K562 (cell line): ENCODE measurements at regions not wholly inside any gene's neighbourhood (a gene's known extent, or its start where the extent isn't known, plus 50 kb on each side); places are given as distances from the start of the nearest gene placed in this dataset.

Source experiments
- ATAC-seq: fragments of 200-7000 bp; cut with Tn5 transposase; 3 replicates; pipeline ENCODE4 v1.9.1; 2020; ENCODE audit warnings: moderate library complexity
- BruUV-seq: library from RNA; stranded (reverse); fragments of 400-500 nt; replicated peaks from 2 replicates; lab custom pipeline; 2021; lab: Mats Ljungman, UMichigan
- CTCF ChIA-PET: fragments of 300-600 bp; formaldehyde crosslinking; extraction: SDS; loops from one replicate; lab custom pipeline; 2021; ENCODE audit warnings: low intra/inter-chr PET ratio; lab: Yijun Ruan, JAX
- POLR2A ChIA-PET: fragments of 300-600, 350-650 bp; sonication (Branson Sonifier 250); formaldehyde crosslinking; extraction: SDS; loops from one replicate; lab custom pipeline; 2021; ENCODE audit warnings: antibody characterized with exemption, inconsistent platforms; lab: Yijun Ruan, JAX
- DNase-seq, 4 experiments: peaks; one replicate each; pipeline versions ENCODE4 v3.0.0 to v3.0.0-alpha.2; 2011 to 2018; ENCODE audit warnings: low spot score in 3 of 4, mixed read lengths in 3 of 4; ENCODE audit errors: extremely low read depth in 1 of 4
- FAIRE-seq: peaks from 2 replicates; lab custom pipeline; 2011; peaks lifted over from hg19 to GRCh38; lab: Jason Lieb, UNC
- H2AFZ ChIP-seq: 2 replicates; pipeline ENCODE4 v1.6.0; 2011; ENCODE audit warnings: low read depth, low read length, control low read depth, inconsistent platforms
- H3K27ac ChIP-seq: fragments of 200-600 bp; 3 replicates; pipeline ENCODE4 v1.8.0; 2011; ENCODE audit warnings: low read depth, mild to moderate bottlenecking, control low read depth, inconsistent platforms, low read length, moderate library complexity, mixed read lengths; ENCODE audit errors: extremely low read depth
- H3K27me3 ChIP-seq, 2 experiments: fragments of 300-600 bp in 1 of 2; 2 replicates in 1 of 2; 3 replicates in 1 of 2; pipeline versions ENCODE4 v1.6.0 to v1.8.0; 2011; ENCODE audit warnings: inconsistent platforms in 2 of 2, low read length in 2 of 2, mild to moderate bottlenecking in 1 of 2, mixed read lengths in 1 of 2, moderate library complexity in 1 of 2; ENCODE audit not compliant: control insufficient read depth in 2 of 2, insufficient read depth in 2 of 2
- H3K36me3 ChIP-seq: fragments of 300-600 bp; 3 replicates; pipeline ENCODE4 v1.8.0; 2011; ENCODE audit warnings: mild to moderate bottlenecking, low read length, inconsistent platforms; ENCODE audit not compliant: control insufficient read depth, insufficient read depth
- H3K4me1 ChIP-seq, 2 experiments: fragments of 200-600 bp in 1 of 2; replicated peaks in 1 of 2; 2 replicates in 1 of 2; 3 replicates in 1 of 2; pipeline versions ENCODE4 v1.5.1 to v1.8.0; 2011; ENCODE audit warnings: inconsistent platforms in 2 of 2, low read length in 2 of 2, mild to moderate bottlenecking in 1 of 2, mixed read lengths in 1 of 2, moderate library complexity in 1 of 2; ENCODE audit not compliant: control insufficient read depth in 2 of 2, insufficient read depth in 2 of 2
- H3K4me2 ChIP-seq: 2 replicates; pipeline ENCODE4 v1.6.1; 2011; ENCODE audit warnings: low read length, control low read depth, inconsistent platforms, mixed read lengths; ENCODE audit not compliant: insufficient read depth
- H3K4me3 ChIP-seq: fragments of 200-600 bp; sonication (generic), shearing (Covaris generic); 2 replicates; pipeline ENCODE4 v1.5.1; 2016; ENCODE audit warnings: control low read depth, inconsistent platforms
- H3K79me2 ChIP-seq: fragments of 200-600 bp; 3 replicates; pipeline ENCODE4 v1.8.0; 2011; ENCODE audit warnings: low read length, inconsistent platforms; ENCODE audit not compliant: control insufficient read depth, insufficient read depth
- H3K9ac ChIP-seq, 2 experiments: 2 replicates each; pipeline versions ENCODE4 v1.6.0 to v1.6.1; 2011; ENCODE audit warnings: low read depth in 2 of 2, low read length in 2 of 2, control low read depth in 1 of 2, inconsistent platforms in 1 of 2, mild to moderate bottlenecking in 1 of 2, mixed read lengths in 1 of 2; ENCODE audit not compliant: insufficient read depth in 1 of 2
- H3K9me1 ChIP-seq: one replicate; pipeline ENCODE4 v1.6.0; 2011; ENCODE audit warnings: inconsistent platforms, mild to moderate bottlenecking, low read length, moderate library complexity; ENCODE audit not compliant: control insufficient read depth, insufficient read depth
- H3K9me3 ChIP-seq: replicated peaks from 2 replicates; pipeline ENCODE4 v1.5.1; 2011; ENCODE audit warnings: low read depth, low read length, inconsistent platforms; ENCODE audit not compliant: control insufficient read depth, insufficient read depth
- H4K20me1 ChIP-seq: replicated peaks from 2 replicates; pipeline ENCODE4 v1.6.1; 2011; ENCODE audit warnings: low read length, inconsistent platforms, mixed read lengths; ENCODE audit not compliant: control insufficient read depth, insufficient read depth
- C11orf30 ChIP-seq: fragments of 450-650 bp; IDR thresholded peaks from 2 replicates; pipeline ENCODE4 v1.6.1; 2016; ENCODE audit warnings: low read depth, mild to moderate bottlenecking
- E2F6 ChIP-seq, 2 experiments: IDR thresholded peaks; 2 replicates each; pipeline ENCODE4 v1.6.1; 2011; ENCODE audit warnings: borderline replicate concordance in 1 of 2, control low read depth in 1 of 2, low read depth in 1 of 2, low read length in 1 of 2, mild to moderate bottlenecking in 1 of 2, mixed read lengths in 1 of 2, moderate library complexity in 1 of 2; ENCODE audit not compliant: insufficient read depth in 1 of 2, insufficient read length in 1 of 2, poor library complexity in 1 of 2, severe bottlenecking in 1 of 2; ENCODE audit errors: extremely low read depth in 1 of 2
- EP400 ChIP-seq: fragments of 450-650 bp; IDR thresholded peaks from 2 replicates; pipeline ENCODE4 v1.6.1; 2017; ENCODE audit warnings: antibody characterized with exemption, mild to moderate bottlenecking, moderate library complexity
- IFI16 ChIP-seq: fragments of 250-450 bp; sonication (Bioruptor Pico); IDR thresholded peaks from 2 replicates; pipeline ENCODE4 v2.1.2; 2022; ENCODE audit warnings: mild to moderate bottlenecking, inconsistent platforms
- ILF3 ChIP-seq: fragments of 450-650 bp; IDR thresholded peaks from 2 replicates; pipeline ENCODE4 v1.6.1; 2018; ENCODE audit warnings: antibody characterized with exemption, mild to moderate bottlenecking, moderate library complexity, borderline replicate concordance
- PTTG1 ChIP-seq: fragments of 450-650 bp; IDR thresholded peaks from 2 replicates; pipeline ENCODE4 v1.6.1; 2016; ENCODE audit warnings: low read depth, mild to moderate bottlenecking, missing genetic modification characterization, missing compliant biosample characterization
- RFX7 ChIP-seq: fragments of 250-450 bp; sonication (Bioruptor Pico); IDR thresholded peaks from 2 replicates; pipeline ENCODE4 v1.5.1; 2021; ENCODE audit warnings: mild to moderate bottlenecking
- SIX5 ChIP-seq, 2 experiments: IDR thresholded peaks; 2 replicates each; pipeline ENCODE4 v1.6.1; 2011; ENCODE audit warnings: low read length in 2 of 2, borderline replicate concordance in 1 of 2, low read depth in 1 of 2, mild to moderate bottlenecking in 1 of 2, moderate library complexity in 1 of 2; ENCODE audit not compliant: insufficient read depth in 1 of 2
- SNRNP70 ChIP-seq: fragments of 200-400 bp; formaldehyde crosslinking; optimal IDR thresholded peaks from 2 replicates; pipeline ENCODE3; 2017; ENCODE audit warnings: low read depth, low read length
- ZZZ3 ChIP-seq: fragments of 450-650 bp; IDR thresholded peaks from 2 replicates; pipeline ENCODE4 v1.6.1; 2016; ENCODE audit warnings: antibody characterized with exemption, mild to moderate bottlenecking, moderate library complexity
- WGBS: fragments of 100-300 bp; shearing (Covaris generic); methylation state at CpG from one replicate; pipeline ENCODE4 v1.1.6; 2016; ENCODE audit warnings: low coverage, mixed read lengths; ENCODE audit not compliant: insufficient coverage; ENCODE audit errors: missing lambda C conversion rate; 5-methylcytosine and 5-hydroxymethylcytosine counted together
- in situ Hi-C: fragments of 300-500 bp; cut with MboI; formaldehyde crosslinking; loops from 4 replicates; pipeline ENCODE4 v1.15.0; 2018; ENCODE audit warnings: inconsistent platforms, mixed read lengths
- intact Hi-C: fragments of 100-400 bp; cut with micrococcal nuclease; formaldehyde crosslinking; loops from 2 replicates; pipeline ENCODE4 v1.14.2; 2022
- TF ChIP-seq, protein P1 (sequence below): fragments of 450-650 bp; formaldehyde crosslinking; IDR thresholded peaks from 2 replicates; pipeline ENCODE4 v1.4.0; 2020; ENCODE audit warnings: mild to moderate bottlenecking
- TF ChIP-seq, protein P2 (sequence below): sonication (generic); formaldehyde crosslinking; IDR thresholded peaks from 2 replicates; pipeline ENCODE4 v1.8.1; 2023; ENCODE audit warnings: mild to moderate bottlenecking, missing genetic modification reagents
- TF ChIP-seq, protein P3 (sequence below): fragments of 250-450 bp; sonication (Bioruptor Pico); IDR thresholded peaks from 2 replicates; pipeline ENCODE4 v1.8.0; 2021; ENCODE audit warnings: borderline replicate concordance, mild to moderate bottlenecking, moderate library complexity; ENCODE audit not compliant: poor library complexity, severe bottlenecking

GRCh38 chr13:34034411-34034810 is 216.5 kb downstream of the RFC3 start:
- intact Hi-C loops = no loop called here
- Histone ChIP-seq H2AFZ (no peak overlapping the region), H3K4me3 (no peak overlapping the region), H3K9me1 (no peaks in the 10 kb centered on the region), H3K4me2 (no peak overlapping the region), H3K27me3 (no peaks in the 10 kb centered on the region), H3K4me1 (no peaks in the 10 kb centered on the region), H3K9ac (no peak overlapping the region), H3K79me2 (no peaks in the 10 kb centered on the region), H3K36me3 (no peaks in the 10 kb centered on the region), H3K27ac (no peak overlapping the region), H4K20me1 (no peaks in the 10 kb centered on the region), H3K9me3 (no peaks in the 10 kb centered on the region)
- ChIA-PET POLR2A (no interaction called here), CTCF (no interaction called here)
- BruUV-seq = no TSS peak
- 2% methylated on average over 5 of the region's 5 CpGs for WGBS
- in situ Hi-C loops = no loop called here
- TF ChIP-seq SIX5 (IDR thresholded peaks at IDR 0.05; ENCODE audit: borderline replicate concordance in 1 of 2, insufficient read depth in 1 of 2, low read depth in 1 of 2, low read length in 2 of 2) (no peak), C11orf30 (no peak), ZZZ3 (no peak), IFI16 (CRISPR knock-in tag) (no peak), PTTG1 (no peak), EP400 (no peak), ILF3 (no peak), SNRNP70 (no peak), E2F6 (IDR thresholded peaks at IDR 0.05; ENCODE audit: borderline replicate concordance in 1 of 2, extremely low read depth in 1 of 2, insufficient read depth in 1 of 2, insufficient read length in 1 of 2, low read depth in 1 of 2, low read length in 1 of 2, poor library complexity in 1 of 2, severe bottlenecking in 1 of 2) (no peak), RFX7 (no peak)
- TF ChIP-seq, protein P1, sequence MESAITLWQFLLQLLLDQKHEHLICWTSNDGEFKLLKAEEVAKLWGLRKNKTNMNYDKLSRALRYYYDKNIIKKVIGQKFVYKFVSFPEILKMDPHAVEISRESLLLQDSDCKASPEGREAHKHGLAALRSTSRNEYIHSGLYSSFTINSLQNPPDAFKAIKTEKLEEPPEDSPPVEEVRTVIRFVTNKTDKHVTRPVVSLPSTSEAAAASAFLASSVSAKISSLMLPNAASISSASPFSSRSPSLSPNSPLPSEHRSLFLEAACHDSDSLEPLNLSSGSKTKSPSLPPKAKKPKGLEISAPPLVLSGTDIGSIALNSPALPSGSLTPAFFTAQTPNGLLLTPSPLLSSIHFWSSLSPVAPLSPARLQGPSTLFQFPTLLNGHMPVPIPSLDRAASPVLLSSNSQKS = no peak
- TF ChIP-seq, protein P2, sequence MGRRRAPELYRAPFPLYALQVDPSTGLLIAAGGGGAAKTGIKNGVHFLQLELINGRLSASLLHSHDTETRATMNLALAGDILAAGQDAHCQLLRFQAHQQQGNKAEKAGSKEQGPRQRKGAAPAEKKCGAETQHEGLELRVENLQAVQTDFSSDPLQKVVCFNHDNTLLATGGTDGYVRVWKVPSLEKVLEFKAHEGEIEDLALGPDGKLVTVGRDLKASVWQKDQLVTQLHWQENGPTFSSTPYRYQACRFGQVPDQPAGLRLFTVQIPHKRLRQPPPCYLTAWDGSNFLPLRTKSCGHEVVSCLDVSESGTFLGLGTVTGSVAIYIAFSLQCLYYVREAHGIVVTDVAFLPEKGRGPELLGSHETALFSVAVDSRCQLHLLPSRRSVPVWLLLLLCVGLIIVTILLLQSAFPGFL (CRISPR knock-in tag) = no peak
- TF ChIP-seq, protein P3, sequence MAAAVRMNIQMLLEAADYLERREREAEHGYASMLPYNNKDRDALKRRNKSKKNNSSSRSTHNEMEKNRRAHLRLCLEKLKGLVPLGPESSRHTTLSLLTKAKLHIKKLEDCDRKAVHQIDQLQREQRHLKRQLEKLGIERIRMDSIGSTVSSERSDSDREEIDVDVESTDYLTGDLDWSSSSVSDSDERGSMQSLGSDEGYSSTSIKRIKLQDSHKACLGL (CRISPR knock-in tag) = no peak
- ATAC-seq (no peak), FAIRE-seq (no peak), DNase-seq (no peak)
